Urinary bladder (tissue), 3 donors: ENCODE measurements at regions not wholly inside any gene's neighbourhood (a gene's known extent, or its start where the extent isn't known, plus 50 kb on each side); places are given as distances from the start of the nearest gene placed in this dataset.

Experiments used
- DNase-seq: peaks from one replicate; pipeline ENCODE4 v3.0.0-alpha.2; 2015; ENCODE audit errors: extremely low spot score
- H3K27ac ChIP-seq: one replicate; pipeline ENCODE4 v1.5.1; 2013; ENCODE audit warnings: low read depth, mild to moderate bottlenecking, moderate library complexity
- H3K36me3 ChIP-seq: one replicate; pipeline ENCODE4 v1.6.1; 2013; ENCODE audit warnings: mild to moderate bottlenecking, moderate library complexity; ENCODE audit not compliant: insufficient read depth
- H3K4me1 ChIP-seq: one replicate; pipeline ENCODE4 v1.6.1; 2013; ENCODE audit warnings: mild to moderate bottlenecking, moderate library complexity; ENCODE audit not compliant: insufficient read depth
- H3K4me3 ChIP-seq: one replicate; pipeline ENCODE4 v1.5.1; 2013; ENCODE audit warnings: low read depth, low read length
- WGBS: extraction: QIAGEN DNeasy Blood & Tissue Kit; methylation state at CpG from one replicate; pipeline ENCODE4 v1.1.7; 2013; 5-methylcytosine and 5-hydroxymethylcytosine counted together
- donor health status: healthy with polysubstance abuse.
- donor health status: healthy.

DNA sequence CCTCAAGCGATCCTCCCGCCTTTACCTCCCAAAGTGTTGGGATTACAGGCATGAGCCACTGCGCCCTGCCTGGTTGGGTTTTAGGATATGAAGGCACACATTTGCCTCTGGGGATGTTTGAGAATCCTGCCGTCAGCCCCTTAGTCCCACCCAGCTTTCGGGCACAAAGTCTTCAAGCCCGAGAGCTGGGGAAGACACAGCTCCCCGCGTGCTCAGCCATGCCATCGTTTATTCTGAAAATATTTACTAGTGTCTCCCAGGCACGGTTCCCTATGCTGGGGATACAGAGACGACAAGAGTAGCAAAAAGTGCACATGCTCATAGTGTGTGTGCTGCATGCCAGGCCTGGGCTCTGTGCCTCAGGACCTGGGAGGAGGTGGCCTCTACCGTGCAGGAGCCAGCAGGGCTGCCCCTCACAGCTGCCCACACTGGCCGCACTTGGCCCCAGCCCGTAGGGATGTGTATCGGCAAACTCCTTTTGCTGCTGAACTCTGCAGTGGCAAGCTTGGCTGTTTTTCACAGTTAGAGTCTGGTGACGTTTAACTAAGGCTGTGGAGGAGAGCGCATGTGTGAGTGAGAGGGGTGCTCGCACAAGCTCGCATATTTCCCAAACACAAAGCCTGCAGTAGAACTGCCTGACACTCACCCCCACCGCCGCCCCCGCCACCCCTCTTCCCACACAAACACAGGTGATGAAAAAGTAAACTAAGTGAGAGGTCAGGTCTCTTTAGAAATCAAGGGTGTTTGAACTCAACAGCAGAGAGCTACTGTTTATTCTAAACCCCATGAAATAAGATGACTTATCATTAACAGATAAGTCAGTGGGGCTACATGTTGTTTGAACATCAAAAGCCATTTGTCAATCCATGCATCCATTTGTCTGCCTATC is 266.4 kb downstream of the MRTFB start:
- Histone ChIP-seq H3K4me3 (no peak overlapping the region), H3K4me1 (no peaks in the 10 kb centered on the region), H3K36me3 (no peaks in the 10 kb centered on the region), H3K27ac (no peak overlapping the region)
- WGBS: 39% methylated on average over 22 of the region's 22 CpGs
- DNase-seq: no peak

DNA sequence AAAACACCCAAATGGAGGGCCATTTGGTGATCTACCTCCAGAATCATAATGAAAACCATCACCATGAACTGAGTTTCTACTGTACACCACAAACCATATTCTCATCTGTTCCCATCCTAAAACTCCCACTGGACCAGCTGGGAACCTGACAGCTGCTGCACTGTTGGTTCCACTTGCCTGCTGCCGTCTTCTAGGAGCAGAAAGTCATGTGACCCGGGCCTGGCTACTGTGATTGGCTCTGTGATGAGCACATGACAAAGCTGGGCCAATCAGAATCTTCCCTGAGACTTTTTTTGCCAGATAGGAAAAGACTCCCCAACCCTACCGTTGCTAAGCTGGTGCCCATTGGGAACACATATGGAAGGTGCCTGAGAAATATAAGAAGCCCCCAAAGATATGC is 264.2 kb downstream of the MRTFB start:
- Histone ChIP-seq H3K4me3 (no peak overlapping the region), H3K36me3 (no peaks in the 10 kb centered on the region), H3K27ac (no peak overlapping the region), H3K4me1 (no peaks in the 10 kb centered on the region)
- no peak for DNase-seq
- 92% methylated on average over 3 of the region's 3 CpGs for WGBS

DNA sequence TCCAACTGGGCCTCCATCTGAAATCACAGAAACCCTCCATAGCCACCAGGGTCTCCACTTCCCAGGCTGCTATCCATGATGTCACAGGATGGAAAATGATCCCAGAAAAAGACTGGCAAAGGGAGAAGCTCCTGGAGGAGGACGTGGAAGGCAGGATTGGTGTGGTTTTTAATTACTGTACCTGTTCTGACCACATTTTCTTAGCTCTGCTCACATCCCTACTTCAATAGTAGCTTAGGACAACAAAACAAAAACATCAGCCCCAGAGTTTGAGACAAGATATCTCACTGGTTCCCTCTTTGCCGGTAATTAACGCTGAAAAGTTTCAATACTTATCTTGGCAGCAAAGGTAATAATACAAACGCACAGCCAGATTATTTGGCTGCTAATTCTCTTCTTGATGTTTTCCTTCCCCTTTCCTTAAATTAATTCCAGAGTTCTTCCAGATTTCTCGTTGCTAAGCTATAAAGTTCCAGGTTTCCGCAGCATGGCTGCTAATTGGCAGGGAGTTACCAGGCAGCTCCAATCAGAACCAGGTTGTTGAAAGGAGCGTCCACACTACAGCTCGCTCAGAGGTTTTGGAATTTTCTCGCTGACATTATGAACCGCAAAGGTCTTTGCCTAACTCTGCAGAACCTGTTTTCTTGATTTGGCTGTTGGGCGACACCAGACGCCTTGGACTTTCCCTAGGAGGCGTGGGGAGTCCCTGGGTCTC is 263.4 kb downstream of the MRTFB start:
- WGBS: 45% methylated on average over 13 of the region's 13 CpGs
- DNase-seq: no peak
- Histone ChIP-seq H3K4me3 (no peak overlapping the region), H3K36me3 (no peaks in the 10 kb centered on the region), H3K4me1 (no peaks in the 10 kb centered on the region), H3K27ac (no peak overlapping the region)

DNA sequence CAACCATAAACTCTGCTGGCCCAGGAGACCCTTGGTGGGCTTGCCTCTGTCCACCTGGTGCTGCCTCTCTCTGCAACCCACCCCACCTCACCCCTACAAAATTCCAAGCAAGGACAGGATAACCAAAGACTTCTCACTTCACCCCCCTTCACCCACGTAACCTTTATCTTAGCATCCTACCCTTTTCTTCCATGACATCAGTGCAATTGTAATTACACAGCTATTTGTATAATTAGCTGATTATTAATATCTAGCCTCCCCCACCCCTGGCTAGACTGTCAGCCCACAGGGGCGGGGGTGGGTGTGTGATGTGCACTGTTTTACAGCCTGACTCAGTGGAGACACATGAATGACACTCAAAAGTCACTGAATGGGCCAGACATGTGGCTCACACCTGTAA is 262.2 kb downstream of the MRTFB start:
- H3K4me1 ChIP-seq: no peaks in the 10 kb centered on the region
- no peak overlapping the region for H3K4me3 ChIP-seq
- no peak overlapping the region for H3K27ac ChIP-seq
- H3K36me3 ChIP-seq: no peaks in the 10 kb centered on the region
- 95% methylated on average over 2 of the region's 2 CpGs for WGBS
- no peak for DNase-seq

GRCh38 chr16:14331020-14331419 is 259.9 kb downstream of the MRTFB start:
- WGBS: 88% methylated on average over 2 of the region's 2 CpGs
- no peaks in the 10 kb centered on the region for H3K4me1 ChIP-seq
- H3K27ac ChIP-seq: no peak overlapping the region
- H3K36me3 ChIP-seq: no peaks in the 10 kb centered on the region
- DNase-seq: no peak
- no peak overlapping the region for H3K4me3 ChIP-seq

DNA sequence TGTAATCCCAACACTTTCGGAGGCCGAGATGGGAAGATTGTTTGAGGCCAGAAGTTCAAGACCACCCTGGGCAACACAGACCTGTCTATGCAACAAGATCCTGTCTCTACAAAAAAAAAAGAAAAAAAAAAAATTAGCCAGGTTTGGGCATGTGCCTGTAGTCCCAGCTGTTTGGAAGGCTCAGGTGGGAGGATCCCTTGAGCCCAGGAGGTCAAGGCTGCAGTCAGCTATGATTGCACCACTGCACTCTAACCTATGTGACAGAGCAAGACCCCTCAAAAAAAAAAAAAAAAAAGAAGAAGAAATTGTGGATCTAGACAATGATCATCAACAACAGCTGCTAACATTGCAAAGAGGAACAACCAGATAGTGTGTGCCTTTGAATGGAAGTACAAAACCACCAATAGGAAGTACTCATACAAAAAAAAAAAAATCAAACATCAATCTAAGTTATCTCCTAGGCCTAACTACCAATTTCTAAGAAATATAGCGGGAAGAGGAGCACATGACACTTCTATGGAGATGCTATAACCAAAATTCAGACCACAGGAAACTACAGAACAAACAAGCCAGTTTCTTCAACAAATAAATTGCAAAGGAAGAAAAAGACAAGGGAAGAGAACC is 258.7 kb downstream of the MRTFB start:
- no peak for DNase-seq
- H3K27ac ChIP-seq: no peak overlapping the region
- H3K4me1 ChIP-seq: no peaks in the 10 kb centered on the region
- H3K4me3 ChIP-seq: no peak overlapping the region
- no peaks in the 10 kb centered on the region for H3K36me3 ChIP-seq
- 93% methylated on average over 3 of the region's 3 CpGs for WGBS

DNA sequence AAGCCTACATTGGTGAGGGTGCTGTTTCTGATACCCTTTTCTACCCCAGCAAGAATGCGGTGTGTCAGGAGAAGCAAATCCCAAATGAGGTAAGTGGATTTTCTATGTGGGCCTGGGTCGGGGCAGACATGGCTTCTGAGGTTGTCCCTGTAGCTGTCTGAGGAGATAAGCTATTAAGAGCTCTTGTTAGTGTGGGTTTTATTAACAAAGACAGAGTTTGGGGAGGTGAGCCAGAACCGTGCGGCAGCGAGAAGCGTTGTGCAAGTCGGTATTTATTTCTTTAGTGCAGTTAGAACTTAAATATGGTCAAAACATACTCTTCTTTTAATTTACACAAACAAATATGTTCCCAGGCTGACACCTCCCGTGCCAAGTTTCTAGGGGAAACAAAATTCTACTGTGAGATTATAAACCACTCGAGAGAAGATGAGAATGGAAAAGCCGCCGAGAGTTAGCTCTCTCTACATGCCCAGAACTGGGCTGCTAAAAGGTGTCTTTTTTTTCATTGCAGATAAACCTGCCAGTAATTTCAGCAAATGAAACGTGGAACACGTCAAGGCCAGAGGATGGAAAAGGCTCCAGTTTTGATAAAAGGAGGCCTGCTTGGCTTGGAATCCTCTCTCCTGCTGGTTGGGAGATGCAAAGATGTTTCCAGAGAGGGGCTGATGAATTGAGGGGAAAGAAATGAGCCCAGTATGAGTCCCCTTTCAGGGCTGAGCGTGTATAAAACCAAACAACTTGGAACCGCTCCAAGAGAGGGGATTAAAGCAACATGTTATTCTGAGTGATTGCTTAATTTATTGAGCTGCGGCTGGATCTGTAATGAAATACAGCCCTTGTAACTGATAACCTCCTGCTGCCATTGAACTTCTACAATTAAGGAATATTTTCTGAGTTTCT is 254.6 kb downstream of the MRTFB start:
- no peak overlapping the region for H3K4me3 ChIP-seq
- no peak overlapping the region for H3K27ac ChIP-seq
- WGBS: 61% methylated on average over 16 of the region's 16 CpGs
- no peaks in the 10 kb centered on the region for H3K36me3 ChIP-seq
- H3K4me1 ChIP-seq: no peaks in the 10 kb centered on the region
- DNase-seq: no peak

GRCh38 chr16:14324581-14324980 is 253.5 kb downstream of the MRTFB start:
- DNase-seq: no peak
- H3K36me3 ChIP-seq: no peaks in the 10 kb centered on the region
- no peak overlapping the region for H3K4me3 ChIP-seq
- 46% methylated on average over 7 of the region's 7 CpGs for WGBS
- no peaks in the 10 kb centered on the region for H3K4me1 ChIP-seq
- H3K27ac ChIP-seq: no peak overlapping the region

DNA sequence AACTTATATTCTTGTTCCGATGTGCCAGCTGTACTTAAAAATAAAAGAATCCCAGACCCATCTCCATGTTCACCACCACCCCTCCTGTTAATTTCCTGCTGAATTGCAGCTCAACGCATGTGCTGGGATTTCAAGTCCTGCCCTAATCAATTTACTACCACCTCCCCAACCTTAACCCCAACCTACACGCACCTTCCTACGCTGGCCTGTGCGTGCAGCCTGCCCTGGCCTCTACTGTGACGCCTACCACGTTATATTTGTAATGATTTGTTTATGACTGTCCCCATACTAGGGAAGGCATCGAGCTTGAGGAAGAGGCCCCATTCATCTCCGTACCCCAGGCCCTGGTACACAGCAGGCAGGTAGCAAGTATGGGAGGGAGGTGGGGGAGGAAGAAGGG is 251.1 kb downstream of the MRTFB start:
- Histone ChIP-seq H3K4me1 (no peaks in the 10 kb centered on the region), H3K4me3 (no peak overlapping the region), H3K36me3 (no peaks in the 10 kb centered on the region), H3K27ac (no peak overlapping the region)
- 83% methylated on average over 9 of the region's 9 CpGs for WGBS
- no peak for DNase-seq

DNA sequence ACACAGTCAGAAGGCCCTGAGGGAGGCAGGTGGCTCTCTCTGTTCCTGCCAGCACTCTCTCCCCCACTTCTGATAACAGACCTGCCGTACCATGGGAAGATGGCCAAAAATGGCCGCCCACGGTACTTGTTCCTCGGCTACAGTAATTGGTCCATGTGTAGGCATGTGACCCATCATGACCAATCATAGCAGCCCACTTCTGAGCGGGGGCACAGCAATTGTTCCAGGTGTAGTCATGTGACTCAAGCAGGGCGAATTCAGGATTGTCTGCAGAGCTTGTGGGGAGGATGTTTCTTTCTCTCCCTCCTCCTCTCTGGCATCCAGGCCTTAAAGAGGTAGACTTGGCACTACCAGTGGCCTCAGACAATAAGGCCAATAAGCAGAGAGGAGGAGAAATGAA is 250.4 kb downstream of the MRTFB start:
- Histone ChIP-seq H3K4me1 (no peaks in the 10 kb centered on the region), H3K36me3 (no peaks in the 10 kb centered on the region), H3K4me3 (no peak overlapping the region), H3K27ac (no peak overlapping the region)
- DNase-seq: no peak
- WGBS: 79% methylated on average over 6 of the region's 6 CpGs

DNA sequence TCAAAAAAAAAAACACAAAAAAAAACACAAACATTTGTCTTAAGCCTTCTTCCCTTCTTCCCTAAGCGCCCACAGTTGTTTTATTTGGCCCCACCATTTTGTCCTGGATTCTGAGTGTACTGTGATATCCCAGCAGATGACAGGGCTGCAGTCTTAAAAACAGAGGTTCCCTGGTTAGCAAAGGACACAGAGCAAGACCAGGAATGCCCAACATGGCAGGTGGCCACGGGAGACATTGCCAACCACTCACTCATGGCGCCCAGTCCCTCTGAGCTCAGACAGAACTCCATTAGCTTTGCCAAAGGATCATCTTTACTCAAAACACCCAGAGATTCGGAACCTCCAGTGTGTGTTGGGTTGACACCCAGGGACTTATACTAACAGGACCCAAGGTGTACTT is 249.3 kb downstream of the MRTFB start:
- H3K36me3 ChIP-seq: no peaks in the 10 kb centered on the region
- H3K27ac ChIP-seq: no peak overlapping the region
- no peak for DNase-seq
- H3K4me1 ChIP-seq: no peaks in the 10 kb centered on the region
- no peak overlapping the region for H3K4me3 ChIP-seq
- 90% methylated on average over 4 of the region's 4 CpGs for WGBS
